Stimulated activated naive B cell treated with anti-CD40 and anti-IgM and Interleukin-4, amounts not matched to agents 10 μg/mL and 1 μg/mL and 100 μg/mL, for 72 hours (primary cell): ENCODE measurements at regions not wholly inside any gene's neighbourhood (a gene's known extent, or its start where the extent isn't known, plus 50 kb on each side); places are given as distances from the start of the nearest gene placed in this dataset.

Experiments
- ATAC-seq, 2 donors: fragments of 150-1000 bp; cut with Tn5 transposase; replicated peaks; 2 replicates each; pipeline ENCODE4 v1.10.0; 2021; ENCODE audit warnings: moderate library complexity in 1 of 2
- DNase-seq: peaks from one replicate; pipeline ENCODE4 v3.0.0; 2021
- H3K27ac Mint-ChIP-seq: one replicate; pipeline ENCODE4 v1.8.0; 2022; ENCODE audit warnings: mild to moderate bottlenecking, mixed read lengths
- H3K27me3 Mint-ChIP-seq, 2 donors: one replicate each; pipeline ENCODE4 v1.8.0; 2022; ENCODE audit warnings: mixed read lengths in 2 of 2
- H3K36me3 Mint-ChIP-seq, 2 donors: one replicate each; pipeline ENCODE4 v1.8.0; 2022; ENCODE audit warnings: mixed read lengths in 2 of 2, mild to moderate bottlenecking in 1 of 2
- H3K4me1 Mint-ChIP-seq, 2 donors: one replicate each; pipeline ENCODE4 v1.8.0; 2022; ENCODE audit warnings: mixed read lengths in 2 of 2, mild to moderate bottlenecking in 1 of 2
- H3K4me3 Mint-ChIP-seq, 2 donors: one replicate each; pipeline ENCODE4 v1.8.0; 2022; ENCODE audit warnings: mild to moderate bottlenecking in 2 of 2, mixed read lengths in 2 of 2, moderate library complexity in 1 of 2
- H3K9me3 Mint-ChIP-seq, 2 donors: one replicate each; pipeline ENCODE4 v1.8.0; 2022; ENCODE audit warnings: mixed read lengths in 2 of 2, mild to moderate bottlenecking in 1 of 2

DNA sequence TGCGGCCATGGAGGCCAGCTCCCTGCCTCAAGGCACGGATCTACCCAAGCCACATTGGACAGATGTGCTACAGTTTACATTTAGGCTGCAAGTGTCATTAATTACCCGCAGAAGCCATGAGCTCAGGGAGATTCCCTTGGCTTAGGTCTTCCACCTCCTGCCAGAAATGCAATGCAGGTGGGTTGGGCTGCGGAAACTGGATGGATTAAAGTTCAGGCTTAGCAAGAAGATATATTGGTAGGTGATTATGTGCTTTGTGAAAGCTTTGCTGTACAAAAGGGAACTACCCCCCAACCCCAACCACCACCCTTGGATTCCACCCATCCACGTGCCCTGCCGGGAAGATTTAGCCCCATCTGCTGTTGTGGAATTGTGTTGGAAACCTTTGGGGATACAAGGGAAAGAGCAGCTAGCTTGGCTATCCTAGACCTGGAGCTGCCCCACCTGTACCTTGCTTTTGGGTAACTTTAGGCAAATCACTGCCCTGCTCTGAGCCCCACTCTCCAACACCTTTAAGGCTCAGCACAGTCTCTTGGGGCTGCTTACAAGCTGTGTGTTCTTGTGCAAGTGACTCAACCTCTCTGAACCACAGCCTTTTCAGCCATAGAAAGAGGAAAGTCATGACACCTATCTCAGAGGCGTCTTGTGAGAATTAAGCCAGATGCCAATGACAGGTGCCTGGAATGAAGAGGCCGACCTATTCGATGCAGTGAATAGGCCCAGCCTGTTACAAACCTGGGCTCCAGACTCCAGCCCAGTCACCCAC lies 141.6 kb upstream of the GLI2 start:
- DNase-seq (no peak), ATAC-seq (no peak)
- Mint-ChIP-seq H3K4me3 (no peak overlapping the region), H3K27ac (no peak overlapping the region), H3K27me3 (peaks cover 6 to 15% of the 10 kb centered on the region in 2 donors), H3K4me1 (no peaks in the 10 kb centered on the region), H3K9me3 (no peaks in the 10 kb centered on the region), H3K36me3 (no peaks in the 10 kb centered on the region)

GRCh38 chr2:120594856-120595685 lies 140.6 kb upstream of the GLI2 start:
- H3K4me1 Mint-ChIP-seq = no peaks in the 10 kb centered on the region
- ATAC-seq = no peak

DNA sequence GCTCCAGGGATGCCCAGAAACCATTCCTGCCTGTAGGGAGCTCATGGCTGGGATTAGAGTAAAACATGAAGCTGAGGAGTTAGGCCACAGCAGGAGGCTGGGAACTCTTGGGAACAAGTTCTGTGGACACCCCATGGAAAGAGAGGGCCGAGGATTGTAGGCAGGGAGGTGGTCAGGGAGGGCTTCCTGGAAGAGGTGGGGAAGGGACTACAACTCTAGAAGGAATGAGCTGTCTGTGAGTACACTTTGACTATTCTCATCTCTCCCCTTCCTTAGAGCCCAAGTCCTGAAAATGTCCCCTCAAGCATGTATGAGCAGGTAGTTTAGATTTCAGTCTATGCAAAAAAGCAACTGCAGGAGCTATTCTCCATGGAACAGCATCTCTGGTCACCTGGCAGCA lies 139.9 kb upstream of the GLI2 start:
- no peak for DNase-seq
- no peak overlapping the region for H3K4me3 Mint-ChIP-seq
- no peak overlapping the region for H3K27ac Mint-ChIP-seq
- H3K4me1 Mint-ChIP-seq = no peaks in the 10 kb centered on the region
- H3K36me3 Mint-ChIP-seq = no peaks in the 10 kb centered on the region
- ATAC-seq = no peak
- H3K27me3 Mint-ChIP-seq = peaks cover 3 to 12% of the 10 kb centered on the region in 2 donors
- H3K9me3 Mint-ChIP-seq = no peaks in the 10 kb centered on the region

More at GRCh38 chr2:120594856-120595685, 140.6 kb upstream of the GLI2 start:
- Mint-ChIP-seq H3K36me3 (no peaks in the 10 kb centered on the region), H3K27ac (no peak overlapping the region), H3K27me3 (peaks cover 3 to 12% of the 10 kb centered on the region in 2 donors), H3K4me3 (no peak overlapping the region), H3K9me3 (no peaks in the 10 kb centered on the region)
- no peak for DNase-seq

DNA sequence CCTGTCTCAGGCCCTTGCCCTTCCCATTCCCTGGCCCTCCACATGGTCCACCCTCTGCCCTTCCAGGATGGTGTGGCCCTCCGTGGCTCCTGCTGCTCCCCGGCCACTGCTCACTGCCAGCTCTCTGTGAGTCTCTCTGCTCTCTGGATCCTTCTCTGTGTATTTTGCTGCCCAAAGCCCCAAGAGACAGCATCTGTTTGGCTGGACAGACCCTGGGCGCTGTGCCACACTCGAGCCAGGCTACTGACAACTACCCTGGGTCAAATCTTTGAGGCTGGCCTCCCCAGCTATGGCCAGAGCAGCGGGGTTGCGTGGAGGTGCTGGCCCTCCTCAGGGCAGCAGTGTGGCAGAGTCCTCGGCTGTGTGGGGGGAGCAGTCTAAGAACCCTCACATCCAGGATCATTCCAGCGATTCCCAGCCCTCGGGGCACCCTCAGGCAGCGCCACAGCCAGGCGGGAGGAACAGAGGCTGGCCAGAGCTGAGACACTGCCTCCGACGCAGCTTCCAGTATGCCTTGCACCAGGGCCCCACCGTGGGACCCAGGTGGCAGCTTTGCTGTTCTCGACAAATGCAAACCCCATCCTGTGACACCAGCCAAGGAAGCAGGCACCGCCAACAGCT lies 139.4 kb upstream of the GLI2 start:
- Mint-ChIP-seq H3K4me3 (no peak overlapping the region), H3K27me3 (peaks cover 3 to 10% of the 10 kb centered on the region in 2 donors), H3K4me1 (no peaks in the 10 kb centered on the region), H3K9me3 (no peaks in the 10 kb centered on the region), H3K27ac (no peak overlapping the region), H3K36me3 (no peaks in the 10 kb centered on the region)
- DNase-seq (no peak), ATAC-seq (no peak)

GRCh38 chr2:120596990-120597594 lies 138.6 kb upstream of the GLI2 start:
- ATAC-seq (no peak), DNase-seq (no peak)
- H3K9me3 Mint-ChIP-seq = no peaks in the 10 kb centered on the region
- H3K36me3 Mint-ChIP-seq = no peaks in the 10 kb centered on the region
- H3K4me1 Mint-ChIP-seq = no peaks in the 10 kb centered on the region
- no peak overlapping the region for H3K4me3 Mint-ChIP-seq
- H3K27me3 Mint-ChIP-seq = peaks cover 2% of the 10 kb centered on the region in 2 donors
- H3K27ac Mint-ChIP-seq = no peak overlapping the region

DNA sequence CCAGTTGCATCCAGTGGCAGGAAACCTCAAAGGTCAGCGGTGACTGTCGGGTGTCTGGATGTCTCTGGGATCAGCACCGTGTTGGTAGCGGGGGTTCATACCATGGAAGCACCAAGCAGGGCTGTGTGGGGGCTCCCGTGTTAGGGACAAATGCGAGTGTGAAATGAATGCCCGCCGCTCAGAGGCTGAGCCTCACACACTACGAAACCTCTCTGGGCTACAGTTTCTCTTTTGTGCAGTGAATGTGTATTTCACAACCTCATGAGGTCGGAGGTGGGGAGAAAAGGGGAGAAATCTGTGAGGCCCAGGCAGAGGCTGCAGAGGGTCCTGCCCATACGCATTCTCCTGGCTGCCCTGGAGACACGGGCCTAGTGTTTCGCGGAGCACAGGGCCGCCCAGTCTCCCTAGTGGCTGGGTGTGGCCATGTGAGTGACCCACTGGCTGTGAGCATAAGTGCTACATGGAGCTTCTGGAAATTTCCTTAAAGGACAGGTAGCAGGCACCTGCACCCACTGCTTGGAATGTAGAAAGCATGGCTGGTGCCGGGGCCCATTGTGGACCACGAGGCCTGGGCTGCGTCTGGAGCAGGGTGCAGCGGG lies 138.0 kb upstream of the GLI2 start:
- H3K9me3 Mint-ChIP-seq = no peaks in the 10 kb centered on the region
- H3K4me3 Mint-ChIP-seq = no peak overlapping the region
- DNase-seq (no peak), ATAC-seq (no peak)
- no peaks in the 10 kb centered on the region for H3K4me1 Mint-ChIP-seq
- H3K27ac Mint-ChIP-seq = no peak overlapping the region
- H3K27me3 Mint-ChIP-seq = no peaks in the 10 kb centered on the region
- no peaks in the 10 kb centered on the region for H3K36me3 Mint-ChIP-seq

- DNase-seq (no peak), ATAC-seq (no peak)
- Mint-ChIP-seq H3K27ac (no peak overlapping the region), H3K4me1 (no peaks in the 10 kb centered on the region), H3K4me3 (no peak overlapping the region), H3K27me3 (no peaks in the 10 kb centered on the region), H3K36me3 (no peaks in the 10 kb centered on the region), H3K9me3 (no peaks in the 10 kb centered on the region)
Measured at GRCh38 chr2:120598416-120598815, 137.3 kb upstream of the GLI2 start.

DNA sequence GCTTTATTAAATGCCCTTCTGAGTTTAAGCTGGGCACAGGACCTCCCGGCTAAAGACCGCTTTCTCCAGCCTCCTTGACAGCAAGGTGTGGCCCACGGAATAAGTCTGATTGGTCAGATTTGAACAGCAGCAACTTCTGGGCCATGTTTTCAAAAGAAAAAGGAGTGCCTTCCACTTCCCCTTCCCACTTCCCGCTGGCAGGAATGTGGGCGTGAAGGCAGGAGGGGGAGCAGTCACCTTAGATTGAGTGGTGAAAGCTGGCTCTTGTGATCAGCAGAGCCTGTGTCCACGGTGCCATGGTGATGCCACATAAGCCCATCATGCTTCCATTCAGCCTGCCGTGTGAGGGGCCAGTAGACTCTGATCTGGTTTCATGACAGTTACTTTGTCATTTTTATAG lies 136.6 kb upstream of the GLI2 start:
- Mint-ChIP-seq H3K9me3 (no peaks in the 10 kb centered on the region), H3K27ac (no peak overlapping the region), H3K4me3 (no peak overlapping the region), H3K36me3 (no peaks in the 10 kb centered on the region), H3K4me1 (no peaks in the 10 kb centered on the region), H3K27me3 (no peaks in the 10 kb centered on the region)
- no peak for DNase-seq
- no peak for ATAC-seq

GRCh38 chr2:120599656-120600055 lies 136.0 kb upstream of the GLI2 start:
- H3K36me3 Mint-ChIP-seq = no peaks in the 10 kb centered on the region
- DNase-seq (no peak), ATAC-seq (no peak)
- no peaks in the 10 kb centered on the region for H3K4me1 Mint-ChIP-seq
- H3K27me3 Mint-ChIP-seq = no peaks in the 10 kb centered on the region
- H3K9me3 Mint-ChIP-seq = no peaks in the 10 kb centered on the region
- H3K4me3 Mint-ChIP-seq = no peak overlapping the region
- H3K27ac Mint-ChIP-seq = no peak overlapping the region

GRCh38 chr2:120600335-120600734 lies 135.3 kb upstream of the GLI2 start:
- no peak overlapping the region for H3K4me3 Mint-ChIP-seq

DNA sequence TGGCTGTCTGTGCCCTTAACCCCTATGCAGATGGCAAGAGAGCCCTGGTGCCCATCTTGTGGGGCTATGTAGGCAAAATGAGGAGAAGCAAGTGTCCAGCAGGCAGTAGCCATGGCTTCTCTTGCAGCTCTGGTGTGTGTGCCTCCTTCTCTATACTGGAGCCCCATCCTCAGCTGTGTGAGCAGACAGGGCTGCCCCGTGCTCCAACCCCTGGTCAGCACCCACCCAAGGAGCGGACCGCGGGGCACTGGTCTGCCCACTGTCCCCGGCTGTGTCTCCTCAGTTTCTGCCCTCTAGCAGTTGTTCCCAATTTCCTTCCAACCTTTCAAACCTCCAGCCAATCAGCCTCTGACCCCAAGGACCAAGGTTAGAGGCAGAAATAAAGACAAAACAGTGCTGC lies 134.9 kb upstream of the GLI2 start:
- Mint-ChIP-seq H3K4me1 (peaks cover 3% of the 10 kb centered on the region in 2 donors), H3K4me3 (no peak overlapping the region), H3K36me3 (no peaks in the 10 kb centered on the region), H3K9me3 (no peaks in the 10 kb centered on the region), H3K27ac (no peak overlapping the region), H3K27me3 (peaks cover 3 to 5% of the 10 kb centered on the region in 2 donors)
- ATAC-seq (no peak), DNase-seq (no peak)

More at GRCh38 chr2:120600335-120600734, 135.3 kb upstream of the GLI2 start:
- no peaks in the 10 kb centered on the region for H3K4me1 Mint-ChIP-seq
- H3K36me3 Mint-ChIP-seq = no peaks in the 10 kb centered on the region
- ATAC-seq (no peak), DNase-seq (no peak)
- no peaks in the 10 kb centered on the region for H3K9me3 Mint-ChIP-seq
- H3K27me3 Mint-ChIP-seq = peaks cover 0 to under 1% of the 10 kb centered on the region in 2 donors
- no peak overlapping the region for H3K27ac Mint-ChIP-seq

- ATAC-seq (no peak), DNase-seq (no peak)
- H3K4me1 Mint-ChIP-seq = peaks cover 3 to 5% of the 10 kb centered on the region in 2 donors
- no peak overlapping the region for H3K27ac Mint-ChIP-seq
- H3K9me3 Mint-ChIP-seq = no peaks in the 10 kb centered on the region
- no peaks in the 10 kb centered on the region for H3K36me3 Mint-ChIP-seq
- no peak overlapping the region for H3K4me3 Mint-ChIP-seq
- peaks cover 4 to 6% of the 10 kb centered on the region in 2 donors for H3K27me3 Mint-ChIP-seq
Measured at GRCh38 chr2:120601566-120601965, 134.1 kb upstream of the GLI2 start.

- H3K4me1 Mint-ChIP-seq = peaks cover 3 to 5% of the 10 kb centered on the region in 2 donors
- no peak overlapping the region for H3K4me3 Mint-ChIP-seq
- H3K27ac Mint-ChIP-seq = no peak overlapping the region
- ATAC-seq (no peak), DNase-seq (no peak)
- H3K27me3 Mint-ChIP-seq = peaks cover 4 to 10% of the 10 kb centered on the region in 2 donors
- no peaks in the 10 kb centered on the region for H3K9me3 Mint-ChIP-seq
- H3K36me3 Mint-ChIP-seq = no peaks in the 10 kb centered on the region
Measured at GRCh38 chr2:120602251-120602650, 133.4 kb upstream of the GLI2 start.

DNA sequence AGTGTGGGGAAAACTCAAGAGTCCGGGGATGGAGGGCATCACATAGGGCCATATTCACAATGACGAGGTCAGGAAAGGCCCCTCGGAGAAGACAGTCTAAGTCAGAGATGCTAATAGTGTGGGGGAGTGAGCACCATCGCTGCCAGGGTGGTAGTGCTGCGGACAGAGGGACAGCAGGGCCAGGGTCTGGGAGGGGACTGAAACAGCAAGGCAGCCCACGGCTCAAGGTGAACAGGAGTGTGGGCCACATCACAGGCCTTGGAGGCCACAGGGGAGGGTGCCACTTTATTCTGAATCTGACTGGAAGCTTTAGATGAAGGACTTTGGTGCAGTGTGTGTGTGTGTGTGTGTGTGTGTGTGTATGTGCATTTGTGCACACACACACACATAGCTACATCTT lies 130.9 kb upstream of the GLI2 start:
- no peak for ATAC-seq

More for the DNA sequence above, 130.9 kb upstream of the GLI2 start:
- H3K4me1 Mint-ChIP-seq = peaks cover 3 to 5% of the 10 kb centered on the region in 2 donors
- H3K36me3 Mint-ChIP-seq = no peaks in the 10 kb centered on the region
- DNase-seq = no peak
- H3K27me3 Mint-ChIP-seq = peaks cover 4 to 10% of the 10 kb centered on the region in 2 donors
- H3K27ac Mint-ChIP-seq = no peak overlapping the region
- no peak overlapping the region for H3K4me3 Mint-ChIP-seq
- H3K9me3 Mint-ChIP-seq = no peaks in the 10 kb centered on the region
